H9 (cell line): ENCODE measurements at regions not wholly inside any gene's neighbourhood (a gene's known extent, or its start where the extent isn't known, plus 50 kb on each side); places are given as distances from the start of the nearest gene placed in this dataset.

Experiments used
- DNase-seq: peaks from one replicate; pipeline ENCODE4 v3.0.0-alpha.2; 2017
- H2AFZ ChIP-seq: one replicate; pipeline ENCODE4 v1.6.1; 2013; ENCODE audit warnings: mild to moderate bottlenecking, low read length, control low read depth, moderate library complexity
- H2AK5ac ChIP-seq: 2 replicates; pipeline ENCODE4 v1.6.1; 2013; ENCODE audit warnings: low read length, control low read depth, mixed read lengths; ENCODE audit not compliant: insufficient read length
- H2BK120ac ChIP-seq: one replicate; pipeline ENCODE4 v1.6.1; 2013; ENCODE audit warnings: low read depth, mild to moderate bottlenecking, low read length, control low read depth, inconsistent platforms; ENCODE audit not compliant: poor library complexity, severe bottlenecking
- H2BK12ac ChIP-seq: 2 replicates; pipeline ENCODE4 v1.6.1; 2013; ENCODE audit warnings: low read length, control low read depth, mixed read lengths, low read depth; ENCODE audit not compliant: insufficient read length
- H2BK15ac ChIP-seq: 2 replicates; pipeline ENCODE4 v1.6.1; 2013; ENCODE audit warnings: low read depth, low read length, control low read depth
- H2BK20ac ChIP-seq: one replicate; pipeline ENCODE4 v1.6.1; 2013; ENCODE audit warnings: low read depth, mild to moderate bottlenecking, low read length, control low read depth, inconsistent platforms; ENCODE audit not compliant: poor library complexity, severe bottlenecking
- H2BK5ac ChIP-seq: 2 replicates; pipeline ENCODE4 v1.6.1; 2013; ENCODE audit warnings: low read length, control low read depth, mixed read lengths; ENCODE audit not compliant: insufficient read length
- H3K14ac ChIP-seq: 2 replicates; pipeline ENCODE4 v1.6.1; 2013; ENCODE audit warnings: low read length, control low read depth; ENCODE audit not compliant: insufficient read depth
- H3K18ac ChIP-seq: 2 replicates; pipeline ENCODE4 v1.6.1; 2013; ENCODE audit warnings: low read depth, mild to moderate bottlenecking, mixed read lengths, low read length, control low read depth; ENCODE audit not compliant: insufficient read length
- H3K23ac ChIP-seq: 2 replicates; pipeline ENCODE4 v1.6.1; 2013; ENCODE audit warnings: low read length, control low read depth, mixed read lengths, low read depth; ENCODE audit not compliant: insufficient read length
- H3K23me2 ChIP-seq: 2 replicates; pipeline ENCODE4 v1.6.1; 2013; ENCODE audit warnings: low read depth, mild to moderate bottlenecking, mixed read lengths, low read length, control low read depth; ENCODE audit not compliant: insufficient read length, poor library complexity, severe bottlenecking
- H3K27ac ChIP-seq: 2 replicates; pipeline ENCODE4 v1.5.1; 2013; ENCODE audit warnings: low read length, control low read depth, mixed read lengths, low read depth; ENCODE audit not compliant: insufficient read length
- H3K27me3 ChIP-seq: 2 replicates; pipeline ENCODE4 v1.6.1; 2013; ENCODE audit warnings: low read length, control low read depth, inconsistent platforms; ENCODE audit not compliant: insufficient read depth
- H3K4ac ChIP-seq: 2 replicates; pipeline ENCODE4 v1.6.1; 2013; ENCODE audit warnings: low read depth, mild to moderate bottlenecking, control low read depth, inconsistent platforms, low read length, moderate library complexity
- H3K4me1 ChIP-seq: 2 replicates; pipeline ENCODE4 v1.6.1; 2013; ENCODE audit warnings: low read length, control low read depth, inconsistent platforms; ENCODE audit not compliant: insufficient read depth
- H3K4me2 ChIP-seq: 2 replicates; pipeline ENCODE4 v1.6.1; 2013; ENCODE audit warnings: low read length, control low read depth, mixed read lengths; ENCODE audit not compliant: insufficient read length, insufficient read depth
- H3K56ac ChIP-seq: 2 replicates; pipeline ENCODE4 v1.6.1; 2013; ENCODE audit warnings: low read depth, mild to moderate bottlenecking, mixed read lengths, low read length, control low read depth; ENCODE audit not compliant: insufficient read length
- H3K79me1 ChIP-seq: 2 replicates; pipeline ENCODE4 v1.6.1; 2013; ENCODE audit warnings: low read depth, mild to moderate bottlenecking, moderate library complexity, low read length, control low read depth, inconsistent platforms; ENCODE audit not compliant: insufficient read depth, poor library complexity, severe bottlenecking
- H3K79me2 ChIP-seq: 2 replicates; pipeline ENCODE4 v1.6.1; 2013; ENCODE audit warnings: low read length, control low read depth, inconsistent platforms; ENCODE audit not compliant: insufficient read depth
- H3K9ac ChIP-seq: 2 replicates; pipeline ENCODE4 v1.6.1; 2013; ENCODE audit warnings: low read length, control low read depth, mixed read lengths; ENCODE audit not compliant: insufficient read length; ENCODE audit errors: extremely low read depth
- H3K9me3 ChIP-seq: one replicate; pipeline ENCODE4 v1.6.1; 2013; ENCODE audit warnings: low read depth, low read length, inconsistent platforms; ENCODE audit not compliant: control insufficient read depth
- H3T11ph ChIP-seq: one replicate; pipeline ENCODE4 v1.6.1; 2013; ENCODE audit warnings: mild to moderate bottlenecking, low read length, control low read depth, inconsistent platforms
- H4K20me1 ChIP-seq: one replicate; pipeline ENCODE4 v1.6.1; 2013; ENCODE audit not compliant: control insufficient read depth, insufficient read length, insufficient read depth
- H4K5ac ChIP-seq: 2 replicates; pipeline ENCODE4 v1.6.1; 2013; ENCODE audit warnings: low read depth, mild to moderate bottlenecking, mixed read lengths, low read length, control low read depth; ENCODE audit not compliant: insufficient read length
- H4K8ac ChIP-seq: replicated peaks from 2 replicates; pipeline ENCODE4 v1.6.1; 2013; ENCODE audit warnings: low read length, control low read depth, mixed read lengths, low read depth; ENCODE audit not compliant: insufficient read length
- H4K91ac ChIP-seq: 2 replicates; pipeline ENCODE4 v1.6.1; 2013; ENCODE audit warnings: low read depth, mild to moderate bottlenecking, moderate library complexity, mixed read lengths, low read length, control low read depth; ENCODE audit not compliant: insufficient read length
- H3K27ac Mint-ChIP-seq, 3 experiments: 2 replicates in 2 of 3; 3 replicates in 1 of 3; pipeline ENCODE4 v1.8.0; 2020 to 2021; ENCODE audit warnings: mixed read lengths in 3 of 3, mild to moderate bottlenecking in 1 of 3, moderate library complexity in 1 of 3
- H3K27me3 Mint-ChIP-seq: 2 replicates; pipeline ENCODE4 v1.8.0; 2021; ENCODE audit warnings: low read depth, mild to moderate bottlenecking, moderate library complexity, mixed read lengths
- H3K36me3 Mint-ChIP-seq, 3 experiments: 2 replicates in 2 of 3; 3 replicates in 1 of 3; pipeline ENCODE4 v1.8.0; 2020 to 2021; ENCODE audit warnings: low read depth in 3 of 3, mixed read lengths in 3 of 3; ENCODE audit not compliant: insufficient read depth in 1 of 3
- H3K4me1 Mint-ChIP-seq, 2 experiments: 2 replicates each; pipeline ENCODE4 v1.8.0; 2020; ENCODE audit warnings: mixed read lengths in 2 of 2
- H3K4me3 Mint-ChIP-seq, 2 experiments: 2 replicates in 1 of 2; 3 replicates in 1 of 2; pipeline ENCODE4 v1.8.0; 2020 to 2021; ENCODE audit warnings: mild to moderate bottlenecking in 2 of 2, mixed read lengths in 2 of 2, moderate library complexity in 1 of 2
- H3K9me3 Mint-ChIP-seq, 2 experiments: 2 replicates in 1 of 2; 3 replicates in 1 of 2; pipeline ENCODE4 v1.8.0; 2020; ENCODE audit warnings: mild to moderate bottlenecking in 2 of 2, mixed read lengths in 2 of 2, moderate library complexity in 1 of 2
- CTCF ChIP-seq: fragments of 200-600 bp; sonication (generic); conservative IDR thresholded peaks from 3 replicates; pipeline ENCODE4 v1.8.0; 2021; ENCODE audit warnings: antibody characterized with exemption, mild to moderate bottlenecking
- WGBS: extraction: QIAGEN DNeasy Blood & Tissue Kit; methylation state at CpG from one replicate; pipeline ENCODE4 v1.1.7; 2013; ENCODE audit warnings: missing lambda C conversion rate, low lambda C conversion rate, mixed read lengths; ENCODE audit not compliant: insufficient read length; ENCODE audit errors: extremely low coverage; 5-methylcytosine and 5-hydroxymethylcytosine counted together

- H3K9ac ChIP-seq = no peak overlapping the region
- no peak overlapping the region for H3K18ac ChIP-seq
- no peak for DNase-seq
- no peak overlapping the region for H3K4ac ChIP-seq
- no peak overlapping the region for H2BK20ac ChIP-seq
- no peaks in the 10 kb centered on the region for H3K27me3 ChIP-seq
- no peak overlapping the region for H3K14ac ChIP-seq
- no peak overlapping the region for H4K5ac ChIP-seq
- H3K4me2 ChIP-seq = no peak overlapping the region
- H3T11ph ChIP-seq = no peak overlapping the region
- Mint-ChIP-seq H3K4me3 (no peak overlapping the region), H3K27me3 (no peaks in the 10 kb centered on the region), H3K27ac (no peak overlapping the region; a peak in 1 of 7 replicates), H3K4me1 (peaks cover 11 to 16% of the 10 kb centered on the region in 2 experiments), H3K36me3 (no peaks in the 10 kb centered on the region), H3K9me3 (no peaks in the 10 kb centered on the region)
- WGBS = no CpG with 5 or more reads among the region's 2 CpGs
- no peak overlapping the region for H4K8ac ChIP-seq
- H3K23me2 ChIP-seq = no peaks in the 10 kb centered on the region
- no peak overlapping the region for H3K27ac ChIP-seq
- H3K23ac ChIP-seq = no peak overlapping the region
- H3K9me3 ChIP-seq = no peaks in the 10 kb centered on the region
- H2BK120ac ChIP-seq = no peak overlapping the region
- no peak overlapping the region for H3K56ac ChIP-seq
- no peak overlapping the region for H4K91ac ChIP-seq
- no peak overlapping the region for H2AFZ ChIP-seq
- H2BK15ac ChIP-seq = no peak overlapping the region
- H3K79me2 ChIP-seq = no peaks in the 10 kb centered on the region
- no peak overlapping the region for H2AK5ac ChIP-seq
- H2BK12ac ChIP-seq = no peak overlapping the region
- H3K4me1 ChIP-seq = no peaks in the 10 kb centered on the region
- no peak for TF ChIP-seq CTCF
- no peak overlapping the region for H2BK5ac ChIP-seq
- no peaks in the 10 kb centered on the region for H3K79me1 ChIP-seq
- H4K20me1 ChIP-seq = no peaks in the 10 kb centered on the region
Observed at GRCh38 chr12:76255692-76256091, 92.5 kb downstream of the BBS10 start.
